ENCODE measurements at regions not wholly inside any gene's neighbourhood (a gene's known extent, or its start where the extent isn't known, plus 50 kb on each side); places are given as distances from the start of the nearest gene placed in this dataset.

- Histone ChIP-seq H3K27me3 (no peaks in the 10 kb centered on the region), H3K27ac (no peak overlapping the region), H3K4me1 (ENCODE audit: low read depth) (no peaks in the 10 kb centered on the region), H3K9me3 (ENCODE audit: low read depth) (no peaks in the 10 kb centered on the region), H3K4me3 (no peak overlapping the region), H3K36me3 (no peaks in the 10 kb centered on the region)
- DNase-seq (ENCODE audit: low read depth in 1 of 2, low spot score in 1 of 2): no peak
- TF ChIP-seq CTCF (IDR thresholded peaks at IDR 0.05; ENCODE audit: low read depth, low read length): no peak
These were observed 754.4 kb downstream of the NLGN4X start for GRCh38 chrX:5474282-5474681.

GRCh38 chrX:5458300-5458842, 770.3 kb downstream of the NLGN4X start:
- Histone ChIP-seq H3K36me3 (no peaks in the 10 kb centered on the region), H3K27ac (no peak overlapping the region), H3K27me3 (no peaks in the 10 kb centered on the region), H3K9me3 (ENCODE audit: low read depth) (no peaks in the 10 kb centered on the region), H3K4me3 (no peak overlapping the region), H3K4me1 (ENCODE audit: low read depth) (no peaks in the 10 kb centered on the region)
- peak in 1 of 2 donors; percentile 7 for DNase-seq (ENCODE audit: low read depth in 1 of 2, low spot score in 1 of 2)
- TF ChIP-seq CTCF (IDR thresholded peaks at IDR 0.05; ENCODE audit: low read depth, low read length): no peak

- no peaks in the 10 kb centered on the region for H3K36me3 ChIP-seq
- no peak for TF ChIP-seq CTCF (IDR thresholded peaks at IDR 0.05; ENCODE audit: low read depth, low read length)
- no peak for DNase-seq (ENCODE audit: low read depth in 1 of 2, low spot score in 1 of 2)
- no peak overlapping the region for H3K27ac ChIP-seq
- H3K4me3 ChIP-seq: no peak overlapping the region
- no peaks in the 10 kb centered on the region for H3K4me1 ChIP-seq (ENCODE audit: low read depth)
- H3K27me3 ChIP-seq: no peaks in the 10 kb centered on the region
- no peaks in the 10 kb centered on the region for H3K9me3 ChIP-seq (ENCODE audit: low read depth)
These were observed 779.3 kb downstream of the NLGN4X start for GRCh38 chrX:5449323-5449722.

- no peak overlapping the region for H3K4me3 ChIP-seq
- TF ChIP-seq CTCF (IDR thresholded peaks at IDR 0.05; ENCODE audit: low read depth, low read length): no peak
These were observed 796.8 kb downstream of the NLGN4X start for GRCh38 chrX:5431823-5432222.

GRCh38 chrX:5425119-5425518, 803.5 kb downstream of the NLGN4X start:
- Histone ChIP-seq H3K27ac (no peak overlapping the region), H3K4me3 (no peak overlapping the region), H3K4me1 (ENCODE audit: low read depth) (no peaks in the 10 kb centered on the region), H3K27me3 (no peaks in the 10 kb centered on the region), H3K36me3 (no peaks in the 10 kb centered on the region), H3K9me3 (ENCODE audit: low read depth) (no peaks in the 10 kb centered on the region)
- no peak for TF ChIP-seq CTCF (IDR thresholded peaks at IDR 0.05; ENCODE audit: low read depth, low read length)
- DNase-seq (ENCODE audit: low read depth in 1 of 2, low spot score in 1 of 2): no peak

More at GRCh38 chrX:5431823-5432222, 796.8 kb downstream of the NLGN4X start:
- no peaks in the 10 kb centered on the region for H3K36me3 ChIP-seq
- H3K4me1 ChIP-seq (ENCODE audit: low read depth): no peaks in the 10 kb centered on the region
- no peak for DNase-seq (ENCODE audit: low read depth in 1 of 2, low spot score in 1 of 2)
- H3K27me3 ChIP-seq: no peaks in the 10 kb centered on the region
- H3K27ac ChIP-seq: no peak overlapping the region
- H3K9me3 ChIP-seq (ENCODE audit: low read depth): no peaks in the 10 kb centered on the region

- Histone ChIP-seq H3K9me3 (ENCODE audit: low read depth) (no peaks in the 10 kb centered on the region), H3K4me1 (ENCODE audit: low read depth) (no peaks in the 10 kb centered on the region), H3K27ac (no peak overlapping the region), H3K4me3 (no peak overlapping the region), H3K27me3 (no peaks in the 10 kb centered on the region), H3K36me3 (no peaks in the 10 kb centered on the region)
- no peak for DNase-seq (ENCODE audit: low read depth in 1 of 2, low spot score in 1 of 2)
- TF ChIP-seq CTCF (IDR thresholded peaks at IDR 0.05; ENCODE audit: low read depth, low read length): no peak
These were observed 811.3 kb downstream of the NLGN4X start for GRCh38 chrX:5417381-5417780.

Data from cardiac muscle cell (in vitro differentiated cells and primary cell).